IMR-90 (cell line): ENCODE measurements at regions not wholly inside any gene's neighbourhood (a gene's known extent, or its start where the extent isn't known, plus 50 kb on each side); places are given as distances from the start of the nearest gene placed in this dataset.
"Not testable (repeated sequence)": the region's sequence is repeated elsewhere in the genome, so short reads cannot be mapped to it uniquely, and the experiment has no call there.

Experiments
- ATAC-seq: fragments of 200-7000 bp; cut with Tn5 transposase; 2 replicates; pipeline ENCODE4 v1.9.1; 2020; ENCODE audit warnings: low read depth, mild to moderate bottlenecking, moderate library complexity
- BruUV-seq: library from RNA; stranded (reverse); fragments of 400-500 nt; replicated peaks from 2 replicates; lab custom pipeline; 2021; lab: Mats Ljungman, UMichigan
- CTCF ChIA-PET: fragments of 300-600 bp; formaldehyde crosslinking; extraction: SDS; loops from one replicate; lab custom pipeline; 2021; ENCODE audit warnings: antibody characterized with exemption; lab: Yijun Ruan, JAX
- POLR2A ChIA-PET: fragments of 300-600 bp; sonication (Branson Sonifier 250); formaldehyde crosslinking; loops from one replicate; lab custom pipeline; 2022; ENCODE audit warnings: antibody characterized with exemption; ENCODE audit not compliant: unreplicated experiment; lab: Charles Lee
- DNase-seq: peaks from one replicate; pipeline ENCODE4 v3.0.0; 2013
- H2AFZ ChIP-seq: replicated peaks from 2 replicates; pipeline ENCODE3; 2013; ENCODE audit warnings: low read length, mild to moderate bottlenecking; ENCODE audit not compliant: poor library complexity
- H2AK5ac ChIP-seq: 2 replicates; pipeline ENCODE4 v1.6.1; 2013; ENCODE audit warnings: low read depth, low read length, inconsistent platforms
- H2AK9ac ChIP-seq: replicated peaks from 2 replicates; pipeline ENCODE3; 2013; ENCODE audit warnings: mild to moderate bottlenecking, low read depth, low read length, moderate library complexity; ENCODE audit not compliant: poor library complexity
- H2BK120ac ChIP-seq: 2 replicates; pipeline ENCODE4 v1.6.1; 2013; ENCODE audit warnings: low read depth, low read length, inconsistent platforms
- H2BK15ac ChIP-seq: 3 replicates; pipeline ENCODE4 v1.6.1; 2013; ENCODE audit warnings: low read depth, low read length, inconsistent platforms
- H2BK20ac ChIP-seq: 2 replicates; pipeline ENCODE4 v1.6.1; 2013; ENCODE audit warnings: low read depth, mild to moderate bottlenecking, inconsistent platforms, low read length, moderate library complexity
- H2BK5ac ChIP-seq: 2 replicates; pipeline ENCODE4 v1.6.1; 2013; ENCODE audit warnings: mild to moderate bottlenecking, low read depth, low read length, inconsistent platforms; ENCODE audit not compliant: poor library complexity, severe bottlenecking
- H3K14ac ChIP-seq: replicated peaks from 2 replicates; pipeline ENCODE4 v1.6.1; 2013; ENCODE audit warnings: low read depth, low read length, inconsistent platforms
- H3K18ac ChIP-seq: 2 replicates; pipeline ENCODE4 v1.6.1; 2013; ENCODE audit warnings: low read depth, low read length, control low read depth
- H3K23ac ChIP-seq: 2 replicates; pipeline ENCODE4 v1.6.1; 2013; ENCODE audit warnings: low read depth, low read length, inconsistent platforms
- H3K27ac ChIP-seq: 2 replicates; pipeline ENCODE4 v1.5.1; 2013; ENCODE audit warnings: mild to moderate bottlenecking, control low read depth, low read length; ENCODE audit not compliant: insufficient read depth
- H3K27me3 ChIP-seq: 2 replicates; pipeline ENCODE4 v1.6.1; 2013; ENCODE audit warnings: low read length; ENCODE audit not compliant: control insufficient read depth, insufficient read depth
- H3K36me3 ChIP-seq: 2 replicates; pipeline ENCODE4 v1.6.1; 2013; ENCODE audit warnings: low read length, mixed read lengths; ENCODE audit not compliant: control insufficient read depth, insufficient read depth
- H3K4ac ChIP-seq: 2 replicates; pipeline ENCODE4 v1.6.1; 2013; ENCODE audit warnings: low read depth, low read length, inconsistent platforms
- H3K4me1 ChIP-seq: 2 replicates; pipeline ENCODE4 v1.6.1; 2013; ENCODE audit warnings: low read length, mixed read lengths; ENCODE audit not compliant: control insufficient read depth, insufficient read depth
- H3K4me2 ChIP-seq: 2 replicates; pipeline ENCODE4 v1.6.1; 2013; ENCODE audit warnings: low read depth, mild to moderate bottlenecking, control low read depth, low read length, moderate library complexity
- H3K4me3 ChIP-seq: 2 replicates; pipeline ENCODE4 v1.5.1; 2013; ENCODE audit warnings: low read depth, mild to moderate bottlenecking, control low read depth, low read length, moderate library complexity; ENCODE audit not compliant: insufficient read depth
- H3K56ac ChIP-seq: 2 replicates; pipeline ENCODE4 v1.6.1; 2013; ENCODE audit warnings: low read length, inconsistent platforms; ENCODE audit not compliant: insufficient read depth; ENCODE audit errors: extremely low read depth
- H3K79me1 ChIP-seq, 2 experiments: 2 replicates each; pipeline ENCODE4 v1.6.1; 2013; ENCODE audit warnings: low read length in 2 of 2, inconsistent platforms in 1 of 2, low read depth in 1 of 2
- H3K9ac ChIP-seq: 2 replicates; pipeline ENCODE4 v1.6.1; 2013; ENCODE audit warnings: low read depth, low read length, control low read depth
- H3K9me1 ChIP-seq: 2 replicates; pipeline ENCODE4 v1.6.1; 2013; ENCODE audit warnings: low read length, inconsistent platforms; ENCODE audit not compliant: insufficient read depth
- H3K9me3 ChIP-seq: 2 replicates; pipeline ENCODE4 v1.6.1; 2013; ENCODE audit warnings: low read length; ENCODE audit not compliant: control insufficient read depth, insufficient read depth
- H4K20me1 ChIP-seq: 2 replicates; pipeline ENCODE4 v1.6.1; 2013; ENCODE audit warnings: low read length, inconsistent platforms; ENCODE audit not compliant: insufficient read depth
- H4K5ac ChIP-seq: 2 replicates; pipeline ENCODE4 v1.6.1; 2013; ENCODE audit warnings: mild to moderate bottlenecking, low read depth, low read length, control low read depth
- H4K8ac ChIP-seq, 2 experiments: 2 replicates each; pipeline ENCODE4 v1.6.1; 2013; ENCODE audit warnings: low read depth in 2 of 2, low read length in 2 of 2, control low read depth in 1 of 2, inconsistent platforms in 1 of 2
- H4K91ac ChIP-seq: 2 replicates; pipeline ENCODE4 v1.6.1; 2013; ENCODE audit warnings: low read depth, low read length, inconsistent platforms; ENCODE audit not compliant: insufficient read depth
- BHLHE40 ChIP-seq: fragments of 150-350 bp; IDR thresholded peaks from 2 replicates; pipeline ENCODE4 v1.6.1; 2016; ENCODE audit warnings: mild to moderate bottlenecking, low read depth, low read length
- CEBPB ChIP-seq: IDR thresholded peaks from 2 replicates; pipeline ENCODE4 v1.6.1; 2012; ENCODE audit warnings: low read depth, low read length, improper control_type of control experiment
- CHD1 ChIP-seq: IDR thresholded peaks from 2 replicates; pipeline ENCODE4 v1.6.1; 2012; ENCODE audit warnings: low read depth, low read length, improper control_type of control experiment
- FOS ChIP-seq: fragments of 150-350 bp; IDR thresholded peaks from 2 replicates; pipeline ENCODE4 v1.6.1; 2016; ENCODE audit warnings: low read depth, low read length
- MAZ ChIP-seq: IDR thresholded peaks from 2 replicates; pipeline ENCODE4 v1.6.1; 2012; ENCODE audit warnings: low read depth, mild to moderate bottlenecking, low read length, improper control_type of control experiment, moderate library complexity, borderline replicate concordance
- MXI1 ChIP-seq: IDR thresholded peaks from 2 replicates; pipeline ENCODE4 v1.6.1; 2012; ENCODE audit warnings: low read depth, mild to moderate bottlenecking, low read length, moderate library complexity, borderline replicate concordance
- NFE2L2 ChIP-seq: fragments of 150-350 bp; IDR thresholded peaks from 2 replicates; pipeline ENCODE4 v1.6.1; 2016; ENCODE audit warnings: low read depth, mild to moderate bottlenecking, low read length
- POLR2A ChIP-seq: IDR thresholded peaks from 2 replicates; pipeline ENCODE4 v1.6.1; 2012; ENCODE audit warnings: mild to moderate bottlenecking, low read depth, low read length
- RAD21 ChIP-seq: IDR thresholded peaks from 2 replicates; pipeline ENCODE4 v1.6.1; 2012; ENCODE audit warnings: low read length, improper control_type of control experiment
- RFX5 ChIP-seq: IDR thresholded peaks from 2 replicates; pipeline ENCODE4 v1.8.0; 2012; ENCODE audit warnings: low read depth, mild to moderate bottlenecking, low read length, moderate library complexity
- SMC3 ChIP-seq: fragments of 150-350 bp; IDR thresholded peaks from 2 replicates; pipeline ENCODE4 v1.6.1; 2016; ENCODE audit warnings: low read depth, mild to moderate bottlenecking, antibody characterized with exemption, low read length, moderate library complexity
- WGBS, 2 experiments: methylation state at CpG; one replicate each; pipeline versions ENCODE4 v1.1.5 to v1.1.7; 2013; ENCODE audit warnings: missing lambda C conversion rate in 2 of 2; ENCODE audit not compliant: insufficient read length in 1 of 2; ENCODE audit errors: extremely low coverage in 2 of 2; 5-methylcytosine and 5-hydroxymethylcytosine counted together
- dilution Hi-C: fragments of 300-500 bp; cut with HindIII; formaldehyde crosslinking; loops from one replicate; pipeline ENCODE4 v1.14.3; 2018; ENCODE audit warnings: low sequenced_read_pairs; ENCODE audit not compliant: unreplicated experiment
- in situ Hi-C: fragments of 300-500 bp; cut with MboI; formaldehyde crosslinking; loops from 3 replicates; pipeline ENCODE4 v1.14.3; 2019; ENCODE audit warnings: low sequenced_read_pairs, inconsistent platforms, mixed read lengths
- intact Hi-C: fragments of 100-400 bp; cut with micrococcal nuclease; formaldehyde crosslinking; loops from 2 replicates; pipeline ENCODE4 v1.10.0; 2022

- Histone ChIP-seq H4K8ac (no peak overlapping the region), H3K18ac (no peak overlapping the region), H3K9me3 (no peaks in the 10 kb centered on the region), H4K91ac (no peak overlapping the region), H3K27ac (no peak overlapping the region), H3K4me2 (no peak overlapping the region), H4K5ac (no peak overlapping the region), H3K56ac (no peak overlapping the region), H3K36me3 (no peaks in the 10 kb centered on the region), H2AK9ac (no peak overlapping the region), H4K20me1 (no peaks in the 10 kb centered on the region), H2AFZ (no peak overlapping the region), H3K23ac (no peak overlapping the region), H3K27me3 (no peaks in the 10 kb centered on the region), H3K4me1 (no peaks in the 10 kb centered on the region), H3K4ac (no peak overlapping the region), H3K4me3 (no peak overlapping the region), H3K9me1 (no peaks in the 10 kb centered on the region), H3K79me1 (no peaks in the 10 kb centered on the region), H2BK15ac (no peak overlapping the region), H3K14ac (no peak overlapping the region), H2BK20ac (no peak overlapping the region), H2BK120ac (no peak overlapping the region), H2BK5ac (no peak overlapping the region), H2AK5ac (no peak overlapping the region), H3K9ac (no peak overlapping the region)
- BruUV-seq = no TSS peak
- TF ChIP-seq NFE2L2 (no peak), MAZ (no peak), BHLHE40 (no peak), CHD1 (no peak), MXI1 (no peak), RFX5 (no peak), RAD21 (no peak), SMC3 (no peak), FOS (no peak), CEBPB (no peak), POLR2A (no peak)
- POLR2A ChIA-PET = no interaction called here
- ATAC-seq (peak; percentile 17; the same call in 1 of the 2 replicates), DNase-seq (no peak)
- 55% methylated on average over 2 of the region's 4 CpGs; no CpG with 5 or more reads in 1 of the 2 experiments for WGBS, 2 experiments
- dilution Hi-C loops = no loop called here
- CTCF ChIA-PET = interaction anchor here (0.9 to 1.0 kb wide), 2 partner anchors 11 to 1028 kb away, joined by 3 to 4 read pairs; no protein-coding TSS in a partner anchor
- intact Hi-C loops = no loop called here
- in situ Hi-C loops = no loop called here
These were observed 55.9 kb upstream of the PDZD8 start for GRCh38 chr10:117431160-117431559.

GRCh38 chr10:117430535-117430934, 55.3 kb upstream of the PDZD8 start:
- dilution Hi-C loops, H3K18ac ChIP-seq, H3K23ac ChIP-seq: not testable (repeated sequence)

More at GRCh38 chr10:117430535-117430934, 55.3 kb upstream of the PDZD8 start:
- H2BK5ac ChIP-seq, H3K14ac ChIP-seq, H3K56ac ChIP-seq, H3K9me1 ChIP-seq, H4K8ac ChIP-seq, intact Hi-C loops, H4K5ac ChIP-seq, in situ Hi-C loops, H3K4ac ChIP-seq, H4K20me1 ChIP-seq, H4K91ac ChIP-seq, H2AFZ ChIP-seq, H3K4me3 ChIP-seq, BruUV-seq, H2BK20ac ChIP-seq, H3K4me2 ChIP-seq, ATAC-seq, DNase-seq, H3K4me1 ChIP-seq, H2AK5ac ChIP-seq, H3K36me3 ChIP-seq, H2AK9ac ChIP-seq, H2BK15ac ChIP-seq, H3K9ac ChIP-seq, POLR2A ChIA-PET, H3K27me3 ChIP-seq, H3K9me3 ChIP-seq, H2BK120ac ChIP-seq, H3K27ac ChIP-seq, H3K79me1 ChIP-seq: not testable (repeated sequence)
- CTCF ChIA-PET = interaction anchor here (0.9 kb wide), 1 partner anchor 1028 kb away, joined by 3 read pairs; no protein-coding TSS in a partner anchor
- no CpG with 5 or more reads among the region's 2 CpGs for WGBS, 2 experiments
